Mesothelial cell of epicardium (in vitro differentiated cells): ENCODE measurements at regions not wholly inside any gene's neighbourhood (a gene's known extent, or its start where the extent isn't known, plus 50 kb on each side); places are given as distances from the start of the nearest gene placed in this dataset.

Source experiments
- DNase-seq, 2 experiments: peaks; one replicate each; pipeline ENCODE4 v3.0.0; 2021; ENCODE audit warnings: low spot score in 2 of 2; ENCODE audit not compliant: unreplicated experiment in 2 of 2
- H3K27ac Mint-ChIP-seq: 2 replicates; pipeline ENCODE4 v1.8.0; 2021; ENCODE audit warnings: mixed read lengths
- H3K27me3 Mint-ChIP-seq: 2 replicates; pipeline ENCODE4 v1.8.0; 2021; ENCODE audit warnings: low read depth, mixed read lengths
- H3K36me3 Mint-ChIP-seq: 2 replicates; pipeline ENCODE4 v1.8.0; 2021; ENCODE audit warnings: mixed read lengths
- H3K4me1 Mint-ChIP-seq: 2 replicates; pipeline ENCODE4 v1.8.0; 2021; ENCODE audit warnings: mixed read lengths
- H3K4me3 Mint-ChIP-seq: 2 replicates; pipeline ENCODE4 v1.8.0; 2021; ENCODE audit warnings: mild to moderate bottlenecking, moderate library complexity, mixed read lengths
- H3K9me3 Mint-ChIP-seq: 2 replicates; pipeline ENCODE4 v1.8.0; 2021; ENCODE audit warnings: mixed read lengths
- CTCF ChIP-seq: fragments of 200-600 bp; sonication (generic); IDR thresholded peaks from one replicate; pipeline ENCODE4 v1.5.0; 2021; ENCODE audit warnings: antibody characterized with exemption; ENCODE audit not compliant: unreplicated experiment

GRCh38 chr11:70732881-70733196 lies 334.5 kb downstream of the CTTN start:
- no peak overlapping the region for H3K4me3 Mint-ChIP-seq
- no peaks in the 10 kb centered on the region for H3K4me1 Mint-ChIP-seq
- TF ChIP-seq CTCF, result no peak
- no peak for DNase-seq
- peaks cover 3% of the 10 kb centered on the region for H3K27me3 Mint-ChIP-seq
- H3K36me3 Mint-ChIP-seq, result no peaks in the 10 kb centered on the region
- no peaks in the 10 kb centered on the region for H3K9me3 Mint-ChIP-seq
- no peak overlapping the region for H3K27ac Mint-ChIP-seq

GRCh38 chr11:70733327-70734325 lies 335.3 kb downstream of the CTTN start:
- no peak for DNase-seq
- peaks cover 3% of the 10 kb centered on the region for H3K27me3 Mint-ChIP-seq
- H3K9me3 Mint-ChIP-seq, result no peaks in the 10 kb centered on the region
- H3K4me3 Mint-ChIP-seq, result no peak overlapping the region
- no peaks in the 10 kb centered on the region for H3K36me3 Mint-ChIP-seq
- no peak overlapping the region for H3K27ac Mint-ChIP-seq
- no peaks in the 10 kb centered on the region for H3K4me1 Mint-ChIP-seq
- TF ChIP-seq CTCF, result no peak

GRCh38 chr11:70734379-70734778 lies 336.1 kb downstream of the CTTN start:
- peaks cover 3% of the 10 kb centered on the region for H3K27me3 Mint-ChIP-seq
- no peak overlapping the region for H3K4me3 Mint-ChIP-seq
- H3K27ac Mint-ChIP-seq, result no peak overlapping the region
- no peak for DNase-seq
- H3K9me3 Mint-ChIP-seq, result no peaks in the 10 kb centered on the region
- TF ChIP-seq CTCF, result no peak
- H3K4me1 Mint-ChIP-seq, result no peaks in the 10 kb centered on the region
- no peaks in the 10 kb centered on the region for H3K36me3 Mint-ChIP-seq

GRCh38 chr11:70734911-70735310 lies 336.6 kb downstream of the CTTN start:
- H3K4me3 Mint-ChIP-seq, result no peak overlapping the region
- no peak overlapping the region for H3K27ac Mint-ChIP-seq
- H3K9me3 Mint-ChIP-seq, result no peaks in the 10 kb centered on the region
- TF ChIP-seq CTCF, result no peak
- no peaks in the 10 kb centered on the region for H3K4me1 Mint-ChIP-seq
- no peak for DNase-seq
- no peaks in the 10 kb centered on the region for H3K36me3 Mint-ChIP-seq
- peaks cover 3% of the 10 kb centered on the region for H3K27me3 Mint-ChIP-seq

GRCh38 chr11:70735976-70736375 lies 337.6 kb downstream of the CTTN start:
- H3K36me3 Mint-ChIP-seq, result no peaks in the 10 kb centered on the region
- no peak overlapping the region for H3K27ac Mint-ChIP-seq
- peaks cover 3% of the 10 kb centered on the region for H3K27me3 Mint-ChIP-seq

More at GRCh38 chr11:70735976-70736375, 337.6 kb downstream of the CTTN start:
- Mint-ChIP-seq H3K4me1 (no peaks in the 10 kb centered on the region), H3K9me3 (no peaks in the 10 kb centered on the region), H3K4me3 (no peak overlapping the region)
- DNase-seq, result no peak
- TF ChIP-seq CTCF, result no peak
